DND-41 (cell line): ENCODE measurements at regions not wholly inside any gene's neighbourhood (a gene's known extent, or its start where the extent isn't known, plus 50 kb on each side); places are given as distances from the start of the nearest gene placed in this dataset.

Source experiments
- ATAC-seq: fragments of 200-7000 bp; cut with Tn5 transposase; 3 replicates; pipeline ENCODE4 v1.9.1; 2021; ENCODE audit warnings: low read depth; ENCODE audit not compliant: insufficient read depth
- DNase-seq: peaks from one replicate; pipeline ENCODE4 v3.0.0-alpha.2; 2020
- H2AFZ ChIP-seq: 2 replicates; pipeline ENCODE4 v1.6.0; 2012; ENCODE audit warnings: low read depth, low read length
- H3K27ac ChIP-seq: 2 replicates; pipeline ENCODE4 v1.5.1; 2012; ENCODE audit warnings: low read length, inconsistent platforms
- H3K27me3 ChIP-seq: fragments of 200-600 bp; sonication (generic); 2 replicates; pipeline ENCODE4 v1.6.0; 2012; ENCODE audit warnings: low read length, mild to moderate bottlenecking, inconsistent platforms; ENCODE audit not compliant: insufficient read depth, poor library complexity
- H3K36me3 ChIP-seq: 2 replicates; pipeline ENCODE4 v1.5.1; 2012; ENCODE audit warnings: low read length, inconsistent platforms; ENCODE audit not compliant: insufficient read depth
- H3K4me1 ChIP-seq: 2 replicates; pipeline ENCODE4 v1.5.1; 2012; ENCODE audit warnings: mild to moderate bottlenecking, low read length; ENCODE audit not compliant: insufficient read depth
- H3K4me2 ChIP-seq: 2 replicates; pipeline ENCODE4 v1.6.0; 2012; ENCODE audit warnings: mild to moderate bottlenecking, moderate library complexity, low read length, inconsistent platforms; ENCODE audit not compliant: insufficient read depth
- H3K4me3 ChIP-seq, 2 experiments: fragments of 200-600 bp in 1 of 2; shearing (Covaris generic) in 1 of 2; 2 replicates each; pipeline ENCODE4 v1.5.1; 2012 to 2016; ENCODE audit warnings: inconsistent platforms in 2 of 2, low read length in 2 of 2, mild to moderate bottlenecking in 2 of 2, low read depth in 1 of 2, moderate library complexity in 1 of 2
- H3K79me2 ChIP-seq: 2 replicates; pipeline ENCODE4 v1.6.0; 2012; ENCODE audit warnings: low read length, inconsistent platforms; ENCODE audit not compliant: insufficient read depth
- H3K9ac ChIP-seq: 2 replicates; pipeline ENCODE4 v1.6.0; 2012; ENCODE audit warnings: low read depth, mild to moderate bottlenecking, inconsistent platforms, low read length, moderate library complexity
- H3K9me3 ChIP-seq: 2 replicates; pipeline ENCODE4 v1.5.1; 2012; ENCODE audit warnings: low read length, moderate library complexity, mild to moderate bottlenecking, inconsistent platforms; ENCODE audit not compliant: insufficient read depth, severe bottlenecking
- H4K20me1 ChIP-seq: 2 replicates; pipeline ENCODE4 v1.6.0; 2012; ENCODE audit warnings: low read length; ENCODE audit not compliant: insufficient read depth
- EZH2 ChIP-seq: IDR thresholded peaks from 3 replicates; pipeline ENCODE4 v1.6.1; 2012; ENCODE audit warnings: borderline replicate concordance, low read depth, mild to moderate bottlenecking, moderate library complexity, low read length, inconsistent platforms; ENCODE audit not compliant: severe bottlenecking
- TF ChIP-seq, protein P1 (sequence below): IDR thresholded peaks from 2 replicates; pipeline ENCODE4 v1.5.1; 2012; ENCODE audit warnings: borderline replicate concordance, low read length, moderate library complexity, mild to moderate bottlenecking; ENCODE audit not compliant: poor library complexity, severe bottlenecking; ENCODE audit errors: extremely low read depth

DNA sequence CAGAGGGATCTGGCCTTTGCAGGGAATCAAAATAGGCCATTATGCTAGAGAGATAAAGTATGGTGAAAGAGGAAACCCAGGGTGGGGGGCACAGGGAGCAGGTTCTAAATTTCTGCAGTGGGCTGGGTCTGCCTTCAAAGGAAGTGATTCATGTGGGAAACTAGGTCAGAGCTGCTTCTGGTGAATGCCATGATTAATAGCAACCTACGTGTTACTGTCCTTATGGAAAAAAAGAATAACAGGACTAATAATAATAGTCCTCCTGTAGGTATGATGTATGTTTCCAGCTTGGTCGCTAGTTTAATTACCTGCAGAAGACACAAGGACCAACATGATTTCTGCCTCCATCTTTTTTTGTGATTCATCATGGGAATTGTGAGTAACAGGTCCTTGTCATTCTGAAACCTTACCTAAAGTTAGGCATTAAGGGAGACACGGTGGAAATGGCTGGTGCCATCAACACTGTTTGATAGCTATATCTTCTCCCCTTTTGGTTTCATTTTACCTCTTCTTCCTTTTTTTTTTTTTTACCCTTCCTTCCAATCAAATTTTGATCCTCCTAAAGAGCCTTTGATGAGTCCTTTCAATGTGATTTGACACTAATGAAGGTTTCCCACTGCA lies 180.4 kb downstream of the CPEB2 start:
- TF ChIP-seq, protein P1, sequence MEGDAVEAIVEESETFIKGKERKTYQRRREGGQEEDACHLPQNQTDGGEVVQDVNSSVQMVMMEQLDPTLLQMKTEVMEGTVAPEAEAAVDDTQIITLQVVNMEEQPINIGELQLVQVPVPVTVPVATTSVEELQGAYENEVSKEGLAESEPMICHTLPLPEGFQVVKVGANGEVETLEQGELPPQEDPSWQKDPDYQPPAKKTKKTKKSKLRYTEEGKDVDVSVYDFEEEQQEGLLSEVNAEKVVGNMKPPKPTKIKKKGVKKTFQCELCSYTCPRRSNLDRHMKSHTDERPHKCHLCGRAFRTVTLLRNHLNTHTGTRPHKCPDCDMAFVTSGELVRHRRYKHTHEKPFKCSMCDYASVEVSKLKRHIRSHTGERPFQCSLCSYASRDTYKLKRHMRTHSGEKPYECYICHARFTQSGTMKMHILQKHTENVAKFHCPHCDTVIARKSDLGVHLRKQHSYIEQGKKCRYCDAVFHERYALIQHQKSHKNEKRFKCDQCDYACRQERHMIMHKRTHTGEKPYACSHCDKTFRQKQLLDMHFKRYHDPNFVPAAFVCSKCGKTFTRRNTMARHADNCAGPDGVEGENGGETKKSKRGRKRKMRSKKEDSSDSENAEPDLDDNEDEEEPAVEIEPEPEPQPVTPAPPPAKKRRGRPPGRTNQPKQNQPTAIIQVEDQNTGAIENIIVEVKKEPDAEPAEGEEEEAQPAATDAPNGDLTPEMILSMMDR: no peak
- TF ChIP-seq EZH2: no peak
- Histone ChIP-seq H3K79me2 (no peaks in the 10 kb centered on the region), H3K4me1 (no peaks in the 10 kb centered on the region)

DNA sequence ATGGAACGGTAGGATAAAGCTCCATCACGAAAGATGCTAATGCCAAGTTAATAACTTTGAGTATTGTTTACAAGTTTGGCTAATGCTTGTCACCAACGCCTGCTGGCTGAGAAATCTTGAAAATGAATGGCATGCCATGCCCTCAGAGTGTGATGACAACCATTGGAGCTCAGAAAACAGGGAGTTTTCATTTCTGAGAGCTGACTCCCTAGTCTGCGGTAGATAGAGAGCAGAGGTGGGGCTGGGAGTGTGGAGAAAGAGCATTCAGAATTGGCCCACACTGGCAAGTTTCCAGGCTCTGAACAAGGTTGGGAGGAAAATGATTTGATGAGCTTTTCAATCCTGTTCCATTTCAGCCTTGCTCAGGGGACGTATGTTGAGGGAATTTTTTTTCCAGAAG lies 183.9 kb downstream of the CPEB2 start:
- H3K4me3 ChIP-seq: no peak overlapping the region
- H3K4me2 ChIP-seq: no peak overlapping the region
- no peaks in the 10 kb centered on the region for H3K9me3 ChIP-seq
- H3K27me3 ChIP-seq: peaks cover 6% of the 10 kb centered on the region
- ATAC-seq (no peak), DNase-seq (no peak)
- no peak overlapping the region for H3K27ac ChIP-seq
- H3K36me3 ChIP-seq: no peaks in the 10 kb centered on the region
- no peaks in the 10 kb centered on the region for H4K20me1 ChIP-seq
- H3K79me2 ChIP-seq: no peaks in the 10 kb centered on the region
- no peaks in the 10 kb centered on the region for H3K4me1 ChIP-seq
- H3K9ac ChIP-seq: no peak overlapping the region
- no peak for TF ChIP-seq EZH2
- TF ChIP-seq, protein P1: no peak
- H2AFZ ChIP-seq: no peak overlapping the region

More for the DNA sequence above, 180.4 kb downstream of the CPEB2 start:
- Histone ChIP-seq H3K4me3 (no peak overlapping the region), H3K9me3 (no peaks in the 10 kb centered on the region), H3K36me3 (no peaks in the 10 kb centered on the region), H4K20me1 (no peaks in the 10 kb centered on the region), H3K4me2 (no peak overlapping the region), H3K9ac (no peak overlapping the region), H3K27me3 (peaks cover 6% of the 10 kb centered on the region), H2AFZ (no peak overlapping the region), H3K27ac (no peak overlapping the region)
- ATAC-seq (no peak), DNase-seq (no peak)

DNA sequence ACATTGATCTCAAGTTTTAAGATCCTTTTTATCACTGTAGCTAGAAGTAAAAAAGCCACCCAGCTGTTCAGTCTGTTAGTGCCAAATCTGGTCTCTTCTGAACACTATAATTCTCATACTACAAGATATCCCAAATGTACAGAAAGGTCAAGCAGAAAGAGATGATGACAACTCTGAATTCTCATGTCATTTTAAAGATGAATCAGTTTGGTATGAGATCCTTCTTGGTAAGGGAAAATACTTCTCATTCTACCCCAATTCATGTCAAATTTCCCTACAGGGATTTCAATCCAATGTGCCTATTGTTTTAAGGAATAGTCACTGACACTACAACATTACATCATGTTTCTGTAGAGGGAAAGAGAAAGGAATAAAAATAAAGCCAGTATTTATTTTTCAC lies 184.5 kb downstream of the CPEB2 start:
- TF ChIP-seq, protein P1: no peak
- no peak for TF ChIP-seq EZH2
- no peak overlapping the region for H3K4me3 ChIP-seq
- H3K4me2 ChIP-seq: no peak overlapping the region
- no peak overlapping the region for H2AFZ ChIP-seq
- DNase-seq (no peak), ATAC-seq (no peak)
- H3K36me3 ChIP-seq: no peaks in the 10 kb centered on the region
- H3K27me3 ChIP-seq: peaks cover 6% of the 10 kb centered on the region
- H3K4me1 ChIP-seq: no peaks in the 10 kb centered on the region
- no peaks in the 10 kb centered on the region for H3K9me3 ChIP-seq
- no peak overlapping the region for H3K9ac ChIP-seq
- H3K27ac ChIP-seq: no peak overlapping the region
- H4K20me1 ChIP-seq: no peaks in the 10 kb centered on the region
- no peaks in the 10 kb centered on the region for H3K79me2 ChIP-seq
